Right renal pelvis (tissue), 4 donors: ENCODE measurements at regions not wholly inside any gene's neighbourhood (a gene's known extent, or its start where the extent isn't known, plus 50 kb on each side); places are given as distances from the start of the nearest gene placed in this dataset.
A peak's percentile ranks its signal among the peaks of the same experiment; 100 is the strongest.
"Not testable (repeated sequence)": the region's sequence is repeated elsewhere in the genome, so short reads cannot be mapped to it uniquely, and the experiment has no call there.

Experiments used
- DNase-seq, 4 donors: peaks; one replicate each; pipeline ENCODE4 v3.0.0-alpha.2; 2013; ENCODE audit warnings: low read depth in 4 of 4, low spot score in 3 of 4, missing footprints in 1 of 4

- no peak for DNase-seq
These were observed 114.0 kb downstream of the DACT1 start for GRCh38 chr14:58751788-58752187.

DNA sequence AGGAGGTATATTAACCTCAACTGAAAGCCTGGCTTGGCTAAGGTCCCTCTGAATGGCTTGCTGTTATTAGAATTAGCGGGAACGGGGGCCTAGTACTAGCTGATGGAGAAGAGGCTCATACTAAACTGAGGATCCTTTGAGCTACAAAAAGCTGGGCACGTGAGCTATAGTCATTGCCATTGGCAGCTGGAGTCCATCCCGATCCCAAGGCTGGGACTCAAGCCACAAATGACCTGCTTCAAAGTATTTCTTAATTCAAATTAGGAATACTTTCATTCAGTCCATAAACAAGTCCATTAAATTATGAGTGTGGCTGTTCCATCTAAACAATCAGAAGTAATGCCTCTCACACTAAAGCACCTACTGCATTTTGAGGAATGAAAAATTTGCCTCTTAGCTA is 114.5 kb downstream of the DACT1 start:
- DNase-seq, result no peak

DNA sequence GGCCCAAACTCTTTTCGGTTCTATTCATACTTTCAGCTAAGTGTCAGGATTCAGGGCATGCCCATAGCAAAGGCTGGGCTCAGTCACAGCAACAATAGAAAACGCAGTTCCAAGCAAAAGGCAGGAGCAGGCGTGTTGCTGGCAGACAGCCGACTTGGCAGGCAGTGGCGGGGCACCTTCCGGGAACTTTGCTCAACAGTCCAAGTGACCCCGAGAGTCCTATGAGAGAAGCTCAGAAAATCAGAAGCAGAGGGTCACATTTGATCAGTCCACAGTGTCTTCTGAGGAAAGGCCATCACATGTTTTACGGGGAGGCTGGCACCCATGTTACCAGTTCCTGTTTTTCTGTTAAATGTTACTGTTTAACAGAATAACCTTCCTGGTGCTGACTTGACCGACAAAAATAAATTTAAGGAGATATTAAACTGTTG is 115.0 kb downstream of the DACT1 start:
- DNase-seq, result peak in 2 of 4 donors; percentile 47 to 55

DNA sequence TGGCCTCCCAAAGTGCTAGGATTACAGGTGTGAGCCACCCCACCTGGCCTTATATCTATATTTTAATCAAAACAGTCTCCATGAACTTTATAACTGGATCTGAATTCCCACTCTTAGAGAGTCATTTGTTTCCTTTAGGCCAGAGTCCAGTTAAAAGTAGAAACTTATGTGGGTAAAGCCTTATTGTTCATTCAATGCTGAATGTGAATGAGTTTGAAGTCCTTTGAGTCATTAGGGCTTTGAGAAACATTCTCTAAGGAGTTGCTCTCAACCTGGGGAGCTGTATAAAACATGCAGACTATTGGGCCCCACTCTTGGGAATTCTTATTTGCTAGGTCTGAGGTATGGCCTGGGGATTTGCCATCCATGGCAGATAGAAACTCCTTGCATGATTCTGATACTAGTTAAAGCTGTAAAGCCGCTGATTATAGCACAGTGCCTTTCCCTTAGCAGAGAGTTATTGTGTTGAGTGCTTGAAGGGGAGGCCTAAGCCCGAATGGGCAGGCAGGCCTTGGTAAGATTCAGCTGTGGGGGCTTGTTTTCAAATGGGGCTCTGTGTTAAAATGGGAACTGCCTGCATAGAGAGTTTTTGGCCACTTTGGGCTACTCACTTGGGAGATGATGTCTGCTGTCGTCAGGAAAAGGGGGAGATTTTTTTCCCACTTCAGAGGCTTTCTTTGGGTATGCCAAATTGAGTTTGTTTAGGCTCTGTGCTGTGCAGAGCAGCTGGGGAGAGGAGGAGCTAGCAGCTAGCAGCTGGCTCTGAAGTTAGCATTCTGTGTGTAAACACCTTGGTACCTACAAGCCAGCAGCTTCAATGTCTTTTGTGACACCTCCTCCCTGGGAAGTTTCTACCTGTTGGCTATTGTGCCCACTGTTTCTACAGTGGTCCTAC is 117.5 kb downstream of the DACT1 start:
- no peak for DNase-seq

GRCh38 chr14:58760121-58760520 is 122.4 kb downstream of the DACT1 start:
- no peak for DNase-seq

GRCh38 chr14:58762629-58763028 is 124.9 kb downstream of the DACT1 start:
- no peak for DNase-seq

GRCh38 chr14:58763210-58763609 is 125.4 kb downstream of the DACT1 start:
- no peak for DNase-seq

DNA sequence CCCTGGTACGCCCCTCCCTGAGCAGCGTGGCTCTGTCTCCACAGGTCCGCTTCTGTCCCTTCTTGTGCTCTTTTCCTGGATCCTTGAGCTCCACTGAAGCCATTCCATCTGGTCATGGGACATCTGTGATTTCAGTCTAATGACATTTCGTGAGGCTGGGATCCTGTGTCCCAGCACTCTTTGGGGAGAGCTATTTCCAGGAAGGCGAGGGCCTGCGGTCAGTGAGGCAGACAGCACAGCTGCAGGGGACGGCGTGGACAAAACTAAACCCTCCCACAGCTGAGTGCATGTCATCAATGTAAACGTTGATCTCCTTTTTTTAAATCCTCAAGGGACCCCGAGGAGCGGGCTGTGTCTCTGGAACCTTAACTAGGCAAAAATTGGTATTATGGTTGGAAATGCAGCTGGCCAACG is 127.7 kb downstream of the DACT1 start:
- DNase-seq, result no peak

DNA sequence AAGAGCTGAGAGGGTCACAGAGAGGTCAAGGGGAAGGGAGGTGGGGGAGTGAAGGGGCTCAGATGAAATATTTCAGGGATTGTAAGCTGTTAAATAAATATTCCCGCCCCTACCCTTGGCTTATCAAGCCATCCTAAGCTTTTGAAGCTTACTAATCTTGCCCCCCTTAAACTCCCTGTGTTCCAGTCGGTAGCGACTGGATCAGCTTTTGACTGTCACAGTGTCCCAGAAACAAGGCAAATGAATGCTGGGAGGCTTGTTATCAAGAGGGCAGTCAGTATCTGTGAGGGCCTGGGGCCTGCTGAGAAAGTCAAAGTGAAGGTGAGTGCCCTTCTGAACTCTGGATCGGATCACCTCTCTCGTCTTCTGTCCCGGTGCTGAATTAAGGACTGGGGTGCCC is 128.1 kb downstream of the DACT1 start:
- DNase-seq, result no peak

- no peak for DNase-seq
These were observed 131.4 kb downstream of the DACT1 start for GRCh38 chr14:58769011-58769643.

DNA sequence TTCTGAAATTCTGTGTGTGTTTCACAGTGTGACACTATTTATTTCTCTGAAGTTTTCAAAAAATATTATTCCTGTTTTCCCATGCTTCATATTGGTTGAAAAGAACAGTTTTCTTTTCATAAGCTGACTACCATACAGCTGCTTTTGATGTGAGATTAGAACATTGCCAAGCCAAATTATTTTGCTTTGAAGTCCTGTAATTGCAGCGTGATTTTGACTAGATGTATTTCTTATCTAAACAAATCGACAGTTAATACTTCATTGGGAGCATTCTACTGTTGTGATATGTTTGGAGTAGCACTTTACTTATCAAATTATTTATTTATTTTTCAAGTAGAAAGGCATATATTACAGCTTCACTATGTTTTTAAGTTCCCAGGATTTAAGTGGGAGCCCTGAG is 132.0 kb downstream of the DACT1 start:
- DNase-seq, result no peak

GRCh38 chr14:58770491-58770982 is 132.8 kb downstream of the DACT1 start:
- no peak for DNase-seq

- no peak for DNase-seq
These were observed 133.3 kb downstream of the DACT1 start for GRCh38 chr14:58771016-58771415.

DNA sequence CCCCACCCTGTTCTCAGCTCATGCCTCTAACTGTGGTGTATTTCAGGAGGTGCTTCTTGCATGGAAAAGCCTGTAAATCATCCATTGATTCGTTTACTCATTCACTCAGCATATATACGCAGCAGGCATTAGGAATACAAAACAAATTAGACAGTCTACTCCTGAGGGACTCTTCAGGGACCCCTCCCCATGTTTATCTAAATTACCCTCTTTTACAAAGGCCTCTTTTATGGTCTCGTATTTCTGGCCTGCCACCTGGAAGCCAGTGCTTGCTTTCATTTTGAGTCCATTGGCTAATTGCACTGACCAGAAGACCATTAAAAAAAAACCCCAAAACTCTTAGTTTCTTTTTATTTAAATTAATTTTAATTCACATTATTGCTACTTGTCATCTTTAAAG is 134.4 kb downstream of the DACT1 start:
- DNase-seq, result no peak

DNA sequence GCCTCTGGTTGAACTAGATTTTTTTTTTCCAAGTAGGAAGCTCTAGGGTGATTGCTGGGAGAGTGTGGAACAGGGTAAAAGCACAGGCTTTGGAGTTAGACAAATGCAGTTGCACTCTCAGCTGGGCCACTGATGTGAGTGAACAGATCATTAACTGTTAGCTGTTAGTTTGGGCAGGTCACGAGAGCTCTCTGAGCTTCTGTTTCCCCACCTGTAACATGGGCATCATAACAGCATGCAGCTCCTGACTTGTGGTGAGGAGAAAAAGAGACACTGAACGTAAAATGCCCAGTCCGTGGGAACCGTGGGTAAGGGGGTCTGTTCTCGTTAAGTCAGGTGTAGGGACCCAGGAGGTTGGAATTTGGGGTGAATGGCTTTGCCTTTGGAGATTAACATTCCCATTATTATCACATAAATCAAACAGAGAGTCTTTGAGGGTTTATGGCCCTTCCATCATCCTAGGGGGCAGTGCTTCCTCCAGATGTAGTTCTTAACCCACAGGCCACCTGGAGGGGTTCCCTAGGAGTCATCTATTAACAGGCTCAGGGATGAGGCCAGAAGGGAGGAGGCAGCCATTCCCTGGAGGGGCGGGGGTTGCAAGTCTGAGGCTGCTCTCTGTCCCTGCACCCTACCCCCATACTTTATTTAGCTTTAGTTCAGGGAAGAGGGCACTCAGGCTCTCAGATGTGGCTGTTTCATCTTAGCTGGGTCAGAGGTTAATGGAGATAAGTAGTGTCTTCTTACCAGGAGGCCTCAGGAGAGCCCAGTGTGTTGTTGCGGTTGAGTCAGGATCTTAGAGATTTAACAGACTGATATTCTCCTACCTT is 135.2 kb downstream of the DACT1 start:
- peak in 2 of 4 donors; percentile 44 to 50 for DNase-seq

DNA sequence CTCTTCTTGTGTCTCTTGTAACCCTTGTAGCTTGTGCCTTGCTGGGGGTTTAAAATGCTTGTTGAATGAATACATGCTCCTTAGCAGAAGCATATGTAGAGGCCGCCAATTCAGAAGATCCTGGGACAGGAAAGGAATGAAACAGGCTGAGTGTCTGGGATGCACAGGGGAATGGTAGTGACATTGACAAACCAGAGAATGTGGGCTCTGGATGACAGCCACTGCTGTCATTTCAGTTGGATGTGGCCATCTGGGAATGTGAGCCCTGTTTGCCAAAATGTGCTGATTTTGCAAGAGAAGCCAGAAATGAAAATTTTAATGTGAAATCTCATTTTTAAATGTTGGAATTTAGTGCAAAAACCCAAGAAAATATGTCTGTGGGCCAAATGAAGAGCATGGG is 136.8 kb downstream of the DACT1 start:
- no peak for DNase-seq

DNA sequence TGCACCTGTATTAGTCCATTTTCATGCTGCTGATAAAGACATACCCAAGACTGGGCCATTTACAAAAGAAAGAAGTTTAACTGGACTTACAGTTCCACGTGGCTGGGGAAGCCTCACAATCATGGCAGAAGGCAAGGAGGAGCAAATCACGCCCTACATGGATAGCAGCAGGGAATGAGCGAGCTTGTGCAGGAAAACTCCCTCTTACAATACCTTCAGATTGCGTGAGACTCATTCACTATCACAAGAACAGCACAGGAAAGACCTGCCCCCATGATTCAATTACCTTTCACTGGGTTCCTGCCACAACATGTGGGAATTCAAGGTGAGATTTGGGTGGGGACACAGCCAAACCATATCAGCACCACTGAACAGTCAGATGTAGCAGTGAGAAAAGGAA is 137.4 kb downstream of the DACT1 start:
- DNase-seq, result not testable (repeated sequence)

GRCh38 chr14:58776516-58776915 is 138.8 kb downstream of the DACT1 start:
- DNase-seq, result no peak

GRCh38 chr14:58777541-58777979 is 139.8 kb downstream of the DACT1 start:
- peak in 2 of 4 donors; percentile 47 to 64 for DNase-seq

DNA sequence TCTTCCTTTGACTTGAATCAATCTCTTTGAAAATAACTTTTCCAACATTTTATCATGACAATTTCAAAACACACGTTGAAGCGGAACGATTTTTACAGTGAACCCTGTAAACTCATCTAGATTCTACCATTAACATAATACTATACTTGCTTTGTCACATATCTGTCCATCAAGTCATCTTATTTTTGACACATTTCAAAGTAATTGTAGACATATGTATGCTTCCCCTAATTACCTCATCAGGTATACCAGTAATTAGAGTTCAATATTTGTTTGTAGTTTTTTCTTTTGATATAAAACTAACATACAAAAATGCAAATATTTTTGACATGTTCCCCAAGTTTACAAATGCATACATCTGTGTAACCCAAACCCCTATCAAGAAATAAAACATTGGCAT is 140.4 kb downstream of the DACT1 start:
- DNase-seq, result no peak

GRCh38 chr14:58779376-58779775 is 141.6 kb downstream of the DACT1 start:
- DNase-seq, result no peak
